Naive B cell (primary cell): ENCODE measurements at regions not wholly inside any gene's neighbourhood (a gene's known extent, or its start where the extent isn't known, plus 50 kb on each side); places are given as distances from the start of the nearest gene placed in this dataset.

Source experiments
- ATAC-seq, 2 donors: fragments of 150-1000 bp; cut with Tn5 transposase; 2 replicates each; pipeline ENCODE4 v1.10.0; 2021; ENCODE audit warnings: low read depth in 2 of 2, mild to moderate bottlenecking in 2 of 2, moderate library complexity in 2 of 2
- DNase-seq: peaks from one replicate; pipeline ENCODE4 v3.0.0; 2022
- H3K27ac Mint-ChIP-seq, 6 donors: one replicate each; pipeline ENCODE4 v1.8.0; 2020 to 2022; ENCODE audit warnings: mild to moderate bottlenecking in 6 of 6, mixed read lengths in 6 of 6, moderate library complexity in 5 of 6, inconsistent platforms in 2 of 6
- H3K27me3 Mint-ChIP-seq, 3 donors: one replicate each; pipeline ENCODE4 v1.8.0; 2021 to 2022; ENCODE audit warnings: mixed read lengths in 3 of 3, mild to moderate bottlenecking in 1 of 3
- H3K36me3 Mint-ChIP-seq, 2 donors: one replicate each; pipeline ENCODE4 v1.8.0; 2020 to 2022; ENCODE audit warnings: mixed read lengths in 2 of 2, inconsistent platforms in 1 of 2, mild to moderate bottlenecking in 1 of 2
- H3K4me1 Mint-ChIP-seq, 3 donors: one replicate each; pipeline ENCODE4 v1.8.0; 2020 to 2022; ENCODE audit warnings: mixed read lengths in 3 of 3, inconsistent platforms in 1 of 3, mild to moderate bottlenecking in 1 of 3, moderate library complexity in 1 of 3
- H3K4me3 Mint-ChIP-seq, 8 donors: one replicate each; pipeline ENCODE4 v1.8.0; 2020 to 2022; ENCODE audit warnings: mild to moderate bottlenecking in 8 of 8, mixed read lengths in 8 of 8, moderate library complexity in 8 of 8, inconsistent platforms in 2 of 8
- H3K9me3 Mint-ChIP-seq, 7 donors: one replicate each; pipeline ENCODE4 v1.8.0; 2020 to 2022; ENCODE audit warnings: mixed read lengths in 7 of 7, mild to moderate bottlenecking in 5 of 7, inconsistent platforms in 2 of 7, moderate library complexity in 1 of 7

GRCh38 chr20:39347626-39348025 is 385.5 kb downstream of the DHX35 start:
- no peak overlapping the region for H3K4me3 Mint-ChIP-seq
- ATAC-seq, result no peak
- no peak overlapping the region for H3K27ac Mint-ChIP-seq

GRCh38 chr20:39342463-39342862 is 380.3 kb downstream of the DHX35 start:
- Mint-ChIP-seq H3K9me3 (peaks cover 0 to 7% (median 3%) of the 10 kb centered on the region in 7 donors), H3K4me3 (no peak overlapping the region), H3K36me3 (no peaks in the 10 kb centered on the region), H3K4me1 (peaks cover 15 to 18% (median 17%) of the 10 kb centered on the region in 3 donors), H3K27ac (no peak overlapping the region), H3K27me3 (peaks cover 0 to 12% (median 7%) of the 10 kb centered on the region in 3 donors)
- no peak for ATAC-seq
- no peak for DNase-seq

More at GRCh38 chr20:39347626-39348025, 385.5 kb downstream of the DHX35 start:
- no peak for DNase-seq
- peaks cover 8 to 9% of the 10 kb centered on the region in 2 donors for H3K36me3 Mint-ChIP-seq
- H3K4me1 Mint-ChIP-seq, result no peaks in the 10 kb centered on the region
- H3K9me3 Mint-ChIP-seq, result peaks cover 9 to 44% (median 29%) of the 10 kb centered on the region in 7 donors
- peaks cover 0 to 20% (median 7%) of the 10 kb centered on the region in 3 donors for H3K27me3 Mint-ChIP-seq

GRCh38 chr20:39338469-39339376 is 376.6 kb downstream of the DHX35 start:
- ATAC-seq (peak; percentile 100), DNase-seq (peak; percentile 34)
- peaks cover 0 to 2% (median 0%) of the 10 kb centered on the region in 7 donors for H3K9me3 Mint-ChIP-seq
- no peaks in the 10 kb centered on the region for H3K36me3 Mint-ChIP-seq
- peaks cover 15 to 18% (median 17%) of the 10 kb centered on the region in 3 donors for H3K4me1 Mint-ChIP-seq
- peaks cover 0 to 23% (median 0%) of the 10 kb centered on the region in 3 donors for H3K27me3 Mint-ChIP-seq
- H3K27ac Mint-ChIP-seq, result peak overlapping the region in 3 of 6 donors; percentile 2 to 48 (median 35)
- H3K4me3 Mint-ChIP-seq, result peak overlapping the region in 2 of 8 donors; percentile 3 to 71

GRCh38 chr20:39333211-39333610 is 371.1 kb downstream of the DHX35 start:
- no peak for DNase-seq
- Mint-ChIP-seq H3K36me3 (no peaks in the 10 kb centered on the region), H3K27ac (no peak overlapping the region), H3K9me3 (no peaks in the 10 kb centered on the region), H3K27me3 (peaks cover 0 to 18% (median 12%) of the 10 kb centered on the region in 3 donors), H3K4me1 (peaks cover 2 to 4% (median 2%) of the 10 kb centered on the region in 3 donors), H3K4me3 (no peak overlapping the region)
- ATAC-seq, result no peak

DNA sequence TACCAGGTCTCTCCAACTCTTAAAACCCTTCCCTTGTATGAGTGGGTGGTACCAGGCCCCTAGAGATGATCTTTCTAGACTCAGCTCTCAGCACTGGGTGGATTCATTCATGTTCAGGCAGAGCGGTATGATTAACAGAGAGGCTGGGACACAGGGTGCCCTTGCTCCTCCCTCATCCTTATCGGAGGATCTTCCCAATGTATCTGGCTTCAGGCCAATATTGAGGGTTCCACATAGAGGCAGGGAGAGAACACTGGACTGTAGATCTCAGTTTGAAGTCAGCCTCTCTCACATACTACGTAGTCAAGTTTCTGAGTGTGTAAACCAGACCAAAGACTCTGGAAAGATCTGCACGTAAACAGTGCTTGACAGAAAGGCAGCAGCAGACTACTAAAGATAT is 366.2 kb downstream of the DHX35 start:
- H3K9me3 Mint-ChIP-seq, result no peaks in the 10 kb centered on the region
- no peaks in the 10 kb centered on the region for H3K36me3 Mint-ChIP-seq
- no peaks in the 10 kb centered on the region for H3K4me1 Mint-ChIP-seq
- no peak for DNase-seq
- peaks cover 2 to 30% (median 26%) of the 10 kb centered on the region in 3 donors for H3K27me3 Mint-ChIP-seq
- no peak for ATAC-seq
- no peak overlapping the region for H3K27ac Mint-ChIP-seq
- no peak overlapping the region for H3K4me3 Mint-ChIP-seq

GRCh38 chr20:39326050-39326449 is 363.9 kb downstream of the DHX35 start:
- H3K27ac Mint-ChIP-seq, result no peak overlapping the region

GRCh38 chr20:39318911-39319310 is 356.8 kb downstream of the DHX35 start:
- no peak for ATAC-seq
- peaks cover 0 to 2% (median 0%) of the 10 kb centered on the region in 7 donors for H3K9me3 Mint-ChIP-seq
- H3K4me3 Mint-ChIP-seq, result no peak overlapping the region
- DNase-seq, result no peak
- H3K36me3 Mint-ChIP-seq, result no peaks in the 10 kb centered on the region
- no peak overlapping the region for H3K27ac Mint-ChIP-seq
- H3K27me3 Mint-ChIP-seq, result peaks cover 9 to 19% (median 18%) of the 10 kb centered on the region in 3 donors
- no peaks in the 10 kb centered on the region for H3K4me1 Mint-ChIP-seq

More at GRCh38 chr20:39326050-39326449, 363.9 kb downstream of the DHX35 start:
- H3K4me3 Mint-ChIP-seq, result no peak overlapping the region
- no peaks in the 10 kb centered on the region for H3K4me1 Mint-ChIP-seq
- no peaks in the 10 kb centered on the region for H3K9me3 Mint-ChIP-seq
- peaks cover 4 to 30% (median 20%) of the 10 kb centered on the region in 3 donors for H3K27me3 Mint-ChIP-seq
- DNase-seq (no peak), ATAC-seq (no peak)
- no peaks in the 10 kb centered on the region for H3K36me3 Mint-ChIP-seq

GRCh38 chr20:39312676-39313075 is 350.5 kb downstream of the DHX35 start:
- ATAC-seq (no peak), DNase-seq (no peak)
- peaks cover 0 to 7% (median 4%) of the 10 kb centered on the region in 3 donors for H3K4me1 Mint-ChIP-seq
- H3K9me3 Mint-ChIP-seq, result peaks cover 0 to 8% (median 2%) of the 10 kb centered on the region in 7 donors
- H3K36me3 Mint-ChIP-seq, result peaks cover 0 to 5% of the 10 kb centered on the region in 2 donors
- no peak overlapping the region for H3K27ac Mint-ChIP-seq
- H3K27me3 Mint-ChIP-seq, result peaks cover 0 to 29% (median 11%) of the 10 kb centered on the region in 3 donors
- no peak overlapping the region for H3K4me3 Mint-ChIP-seq

DNA sequence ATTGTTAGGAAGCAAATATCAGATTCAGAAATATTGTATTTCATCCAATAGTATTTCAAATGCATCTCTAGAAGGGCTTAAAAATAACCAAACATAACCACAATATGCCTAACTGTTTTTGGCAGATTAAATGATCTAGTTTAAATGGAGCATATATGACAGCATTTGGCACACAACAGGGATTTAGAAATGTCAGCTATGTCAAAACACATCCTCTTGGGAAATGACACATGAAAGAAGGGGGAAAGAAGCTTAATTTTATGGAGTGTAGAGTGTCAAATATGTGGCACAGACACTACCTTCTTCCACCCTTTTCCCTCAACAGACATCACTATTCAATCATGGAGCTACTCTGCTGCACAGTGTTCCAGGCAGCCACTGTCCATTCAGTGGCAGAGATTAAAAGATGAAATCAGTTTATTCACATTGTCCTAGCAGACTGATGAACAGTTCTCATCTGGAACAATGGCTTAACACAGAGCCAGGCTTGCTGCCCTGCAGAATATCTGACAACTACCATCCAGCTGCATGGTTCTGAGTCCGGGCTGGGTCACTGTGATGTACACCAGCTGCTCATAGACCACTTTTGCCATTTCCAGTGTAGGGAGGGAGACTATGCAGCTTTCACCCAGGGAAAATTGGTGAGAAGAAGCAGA is 349.8 kb downstream of the DHX35 start:
- no peak overlapping the region for H3K27ac Mint-ChIP-seq
- H3K36me3 Mint-ChIP-seq, result peaks cover 0 to 9% of the 10 kb centered on the region in 2 donors
- DNase-seq (no peak), ATAC-seq (no peak)
- H3K27me3 Mint-ChIP-seq, result peaks cover 0 to 24% (median 5%) of the 10 kb centered on the region in 3 donors
- H3K4me1 Mint-ChIP-seq, result peaks cover 0 to 7% (median 4%) of the 10 kb centered on the region in 3 donors
- peaks cover 0 to 12% (median 2%) of the 10 kb centered on the region in 7 donors for H3K9me3 Mint-ChIP-seq
- no peak overlapping the region for H3K4me3 Mint-ChIP-seq

DNA sequence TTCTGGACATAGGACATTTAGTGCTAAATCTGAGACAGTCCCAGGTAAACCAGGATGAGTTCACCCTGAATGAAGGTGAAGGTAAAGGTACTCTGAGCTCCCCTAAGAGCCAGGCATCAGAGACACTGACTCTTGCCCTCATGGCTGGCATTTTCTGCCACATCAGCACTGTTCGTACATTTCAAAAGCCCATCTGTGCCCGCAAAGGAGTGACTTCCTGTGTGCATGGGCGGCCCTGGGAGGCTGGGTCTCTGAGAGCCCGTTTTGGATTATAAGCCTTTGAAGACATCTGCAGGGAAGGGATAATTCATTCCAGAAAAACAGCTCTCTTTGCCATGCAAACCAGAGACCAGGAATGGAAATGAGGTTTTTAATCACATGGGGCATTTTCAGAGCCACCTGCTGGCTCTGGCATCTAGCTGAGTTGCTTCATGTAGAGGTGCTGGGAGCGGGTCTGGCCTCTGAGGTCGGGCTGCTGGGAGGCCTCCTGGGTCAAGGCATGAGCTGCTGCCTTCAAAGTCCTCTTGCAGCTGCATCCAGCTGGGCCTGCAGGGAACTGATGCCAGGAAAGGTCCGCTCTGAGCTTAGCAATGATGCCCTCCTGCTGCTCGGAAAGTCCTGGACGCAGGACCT is 348.3 kb downstream of the DHX35 start:
- ATAC-seq (no peak), DNase-seq (no peak)
- peaks cover 0 to 12% (median 2%) of the 10 kb centered on the region in 7 donors for H3K9me3 Mint-ChIP-seq
- no peak overlapping the region for H3K4me3 Mint-ChIP-seq
- peaks cover 0 to 20% (median 4%) of the 10 kb centered on the region in 3 donors for H3K27me3 Mint-ChIP-seq
- peaks cover 0 to 9% of the 10 kb centered on the region in 2 donors for H3K36me3 Mint-ChIP-seq
- peak overlapping the region in 1 of 6 donors; percentile 69 for H3K27ac Mint-ChIP-seq
- peaks cover 0 to 7% (median 4%) of the 10 kb centered on the region in 3 donors for H3K4me1 Mint-ChIP-seq

DNA sequence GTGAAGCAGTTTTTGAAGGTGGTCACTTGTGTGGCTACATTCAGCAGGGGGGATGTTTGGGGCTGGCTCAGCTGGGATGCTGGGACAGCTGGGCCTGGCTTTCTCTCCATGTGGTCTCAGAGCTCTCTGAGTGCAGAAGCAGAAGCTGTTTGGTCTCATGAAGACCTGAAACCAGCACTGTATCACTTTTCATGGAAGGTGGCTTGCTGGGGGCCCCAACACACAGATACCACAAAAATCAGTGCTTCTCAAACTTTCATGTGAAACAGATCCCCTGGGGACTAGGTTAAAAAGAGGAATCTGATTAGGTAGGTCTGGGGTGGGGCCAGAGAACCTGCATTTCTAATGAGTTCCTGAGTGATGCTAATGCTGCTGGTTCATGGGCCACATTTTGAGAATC is 347.3 kb downstream of the DHX35 start:
- peaks cover 0 to 20% (median 4%) of the 10 kb centered on the region in 3 donors for H3K27me3 Mint-ChIP-seq
- peaks cover 0 to 12% (median 2%) of the 10 kb centered on the region in 7 donors for H3K9me3 Mint-ChIP-seq
- H3K4me1 Mint-ChIP-seq, result peaks cover 0 to 7% (median 4%) of the 10 kb centered on the region in 3 donors
- peak in 1 of 2 donors; percentile 25 for ATAC-seq
- no peak overlapping the region for H3K4me3 Mint-ChIP-seq
- no peak for DNase-seq
- H3K27ac Mint-ChIP-seq, result no peak overlapping the region
- peaks cover 0 to 9% of the 10 kb centered on the region in 2 donors for H3K36me3 Mint-ChIP-seq

- DNase-seq (no peak), ATAC-seq (no peak)
- Mint-ChIP-seq H3K4me3 (no peak overlapping the region), H3K27me3 (peaks cover 0 to 5% (median 4%) of the 10 kb centered on the region in 3 donors), H3K9me3 (peaks cover 0 to under 1% (median 0%) of the 10 kb centered on the region in 7 donors), H3K4me1 (no peaks in the 10 kb centered on the region), H3K36me3 (peaks cover 0 to 1% of the 10 kb centered on the region in 2 donors), H3K27ac (no peak overlapping the region)
Measured at GRCh38 chr20:39302312-39302711, 340.2 kb downstream of the DHX35 start.

DNA sequence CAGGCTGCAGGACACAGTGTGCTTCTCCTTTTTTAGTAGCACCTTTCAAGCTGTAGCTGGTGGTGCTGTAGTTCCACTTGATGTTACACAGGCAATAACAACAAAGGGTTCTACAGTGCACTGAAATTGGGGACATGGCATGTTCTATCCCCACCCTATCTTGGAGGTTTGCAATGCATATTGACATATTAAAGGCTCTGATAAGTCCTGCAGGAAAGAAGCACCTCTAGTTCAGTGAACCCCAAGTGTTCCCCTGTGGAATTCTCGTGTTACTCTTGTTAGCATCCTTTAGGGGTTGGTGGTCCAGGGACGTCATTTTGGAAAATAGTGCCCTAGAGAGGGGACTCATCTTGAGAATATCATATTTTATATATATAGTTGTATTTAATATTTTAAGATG is 337.6 kb downstream of the DHX35 start:
- no peaks in the 10 kb centered on the region for H3K9me3 Mint-ChIP-seq
- H3K27me3 Mint-ChIP-seq, result peaks cover 0 to 11% (median 8%) of the 10 kb centered on the region in 3 donors
- H3K36me3 Mint-ChIP-seq, result no peaks in the 10 kb centered on the region
- ATAC-seq (no peak), DNase-seq (no peak)
- H3K4me1 Mint-ChIP-seq, result no peaks in the 10 kb centered on the region
- no peak overlapping the region for H3K4me3 Mint-ChIP-seq
- H3K27ac Mint-ChIP-seq, result no peak overlapping the region
